ENCODE measurements at regions not wholly inside any gene's neighbourhood (a gene's known extent, or its start where the extent isn't known, plus 50 kb on each side); places are given as distances from the start of the nearest gene placed in this dataset.

DNA sequence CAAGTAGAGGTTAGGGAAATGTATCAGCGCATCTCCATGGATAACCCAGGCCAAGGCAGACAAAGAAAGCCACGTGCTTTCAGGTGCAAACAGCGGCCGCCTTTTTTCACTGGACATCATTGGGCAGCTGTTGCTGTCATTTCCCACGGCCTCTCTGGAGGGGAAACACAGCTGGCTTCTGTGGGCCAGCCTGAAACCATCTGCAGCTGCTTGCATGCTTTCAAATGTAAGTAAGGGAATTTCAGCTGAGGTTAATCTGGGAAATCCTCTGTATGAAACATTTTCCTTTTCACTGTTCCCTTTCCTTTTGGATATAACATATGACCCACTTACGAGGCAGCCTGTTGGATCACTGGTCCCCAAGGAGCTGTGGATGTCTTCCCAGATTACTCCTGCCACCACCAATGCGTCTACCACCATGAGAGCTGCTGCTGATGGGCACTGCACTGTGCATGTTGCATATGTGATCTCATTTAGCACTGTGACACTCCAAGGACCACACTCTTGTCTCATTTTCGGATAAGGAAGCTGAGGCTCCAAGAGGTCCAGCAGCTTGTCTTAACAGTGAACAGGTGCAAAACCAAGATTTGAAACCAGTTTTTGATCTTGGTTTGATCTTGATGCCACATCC, 106.3 kb downstream of the C9orf152 start:
- DNase-seq, result no peak

DNA sequence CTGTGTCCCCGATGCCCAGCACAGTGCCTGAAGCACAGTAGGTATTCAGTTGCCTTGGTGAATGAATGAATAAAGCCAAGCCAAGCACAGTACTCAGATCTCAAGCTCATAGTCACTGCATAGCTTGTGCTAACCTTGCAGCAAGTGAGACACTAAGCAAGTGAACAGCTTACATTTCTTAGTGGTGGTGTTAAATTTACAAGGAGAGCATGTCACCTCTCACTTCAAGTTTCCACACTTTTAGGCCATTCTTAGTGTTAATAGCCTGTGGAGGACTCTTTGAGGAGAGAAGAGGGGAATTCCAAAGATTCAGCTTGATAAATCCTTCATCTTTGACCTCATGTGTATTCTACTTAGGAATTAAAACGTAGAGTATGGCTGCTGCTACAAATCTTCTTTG, 104.7 kb downstream of the C9orf152 start:
- DNase-seq, result no peak

DNA sequence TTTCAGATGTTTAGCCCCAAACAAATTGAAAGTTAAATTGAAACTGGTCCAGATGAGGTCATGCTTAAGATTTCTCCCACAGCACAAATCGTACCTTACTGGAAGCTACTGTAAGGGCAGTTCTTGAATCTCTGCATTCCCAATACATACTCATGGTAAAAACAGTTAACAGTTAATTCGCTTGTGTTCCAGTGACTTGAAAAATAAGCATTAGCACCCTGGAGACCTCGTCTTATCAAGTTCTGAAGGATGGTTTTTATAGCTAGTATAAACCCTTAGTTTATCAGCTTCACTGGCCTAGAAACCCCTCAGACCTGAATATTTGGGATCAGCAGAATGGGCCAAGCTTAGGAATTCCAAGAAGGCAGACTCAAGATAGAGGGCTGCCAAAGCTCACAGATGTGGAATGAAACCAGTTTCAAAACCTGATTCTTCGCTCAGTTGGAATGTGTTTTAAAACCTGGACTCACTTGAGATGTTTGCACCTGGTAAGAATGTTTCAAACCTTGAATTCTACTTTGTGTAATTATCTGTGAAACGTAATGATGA, 103.6 kb downstream of the C9orf152 start:
- peak; percentile 37 for DNase-seq

DNA sequence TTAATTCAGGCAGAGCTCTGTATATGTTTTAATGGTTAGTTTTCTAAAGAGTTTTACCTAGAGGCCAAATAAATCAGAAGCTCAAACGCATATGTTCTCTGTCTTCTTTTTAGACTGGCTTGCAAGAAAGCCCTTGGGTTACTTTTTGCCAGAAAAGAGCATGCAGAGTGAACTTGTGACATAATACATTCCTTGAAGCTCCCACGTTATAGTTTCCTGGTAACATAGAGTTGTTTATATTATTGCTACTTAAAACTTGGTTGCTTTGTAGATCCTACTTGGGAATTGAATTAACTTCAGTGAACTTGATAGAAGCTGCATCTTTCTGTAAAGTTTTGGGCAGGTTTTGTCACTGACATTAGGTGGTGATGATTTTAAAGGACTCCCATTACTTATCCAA, 102.9 kb downstream of the C9orf152 start:
- DNase-seq, result no peak

DNA sequence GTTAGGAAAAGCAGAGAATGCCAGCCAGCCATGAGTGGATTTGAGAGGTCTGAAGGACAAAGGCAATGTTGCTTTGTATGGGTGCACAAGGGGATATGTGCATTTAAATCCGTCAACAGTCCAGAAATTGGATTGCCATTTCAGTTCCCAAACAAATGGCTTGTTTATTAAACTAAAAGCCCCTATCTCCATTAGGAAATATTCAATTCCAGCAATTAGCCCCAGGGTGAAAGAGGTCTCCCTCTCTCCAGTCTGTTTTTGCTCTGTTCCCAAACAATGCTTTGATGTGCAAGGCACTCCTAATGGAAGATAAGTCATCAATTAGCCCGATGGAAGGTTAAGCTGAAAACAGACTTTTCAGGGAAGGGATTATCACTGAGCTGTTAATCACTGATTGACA, 101.3 kb downstream of the C9orf152 start:
- no peak for DNase-seq

DNA sequence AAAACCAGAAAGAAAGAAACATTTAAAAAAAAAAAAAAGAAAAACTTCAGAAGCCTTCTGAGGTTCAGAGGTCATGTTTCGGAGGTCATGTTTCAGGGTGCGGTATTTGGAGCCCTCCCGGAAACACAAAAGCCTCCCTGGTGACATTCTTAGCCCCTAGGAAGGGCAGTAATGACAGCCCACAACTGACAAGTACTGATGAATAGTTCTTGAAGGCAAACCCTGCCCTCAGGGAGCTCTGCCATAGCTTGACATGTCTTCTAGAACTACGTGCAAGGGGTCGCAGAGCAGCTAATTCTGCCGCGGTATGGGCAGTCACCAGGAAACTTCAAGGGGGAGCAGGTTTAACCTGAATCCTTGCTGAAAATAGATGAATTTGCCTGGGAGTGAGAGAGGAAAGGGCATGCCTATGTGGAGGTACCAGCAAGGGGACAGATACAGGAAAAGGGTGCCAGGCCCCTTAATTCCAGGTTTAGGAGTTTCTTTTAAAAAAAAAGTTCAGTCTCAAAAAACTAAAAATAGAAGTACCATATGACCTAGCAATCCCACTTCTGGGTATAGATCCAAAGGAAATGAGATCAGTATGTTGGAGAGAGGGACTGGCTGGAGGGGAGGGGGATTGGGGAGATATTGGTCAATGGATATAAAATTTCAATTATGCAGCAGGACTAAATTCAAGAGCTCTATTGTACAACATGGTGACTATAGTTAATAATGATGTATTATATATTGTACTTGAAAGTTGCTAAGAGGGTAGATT, 98.4 kb downstream of the C9orf152 start:
- DNase-seq, result no peak

DNA sequence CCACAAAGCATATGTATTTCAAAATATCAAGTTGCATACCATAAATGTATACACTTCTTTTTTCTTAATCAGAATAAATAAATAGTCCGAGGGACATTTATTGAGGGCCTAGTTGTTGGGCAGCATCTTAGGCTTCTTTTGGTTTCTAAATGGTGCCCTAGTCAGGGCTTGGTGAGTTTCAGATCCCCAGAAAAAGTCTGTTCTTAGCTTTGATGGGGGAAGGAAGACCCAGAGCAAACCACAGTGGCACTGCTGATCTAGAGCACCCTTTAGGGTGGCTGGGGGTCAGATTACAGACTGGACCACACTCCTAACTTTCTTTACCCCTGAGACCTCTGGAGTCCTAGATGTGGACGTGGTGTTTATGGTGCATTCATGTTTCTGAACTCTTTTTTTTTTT, 97.8 kb downstream of the C9orf152 start:
- DNase-seq, result no peak

DNA sequence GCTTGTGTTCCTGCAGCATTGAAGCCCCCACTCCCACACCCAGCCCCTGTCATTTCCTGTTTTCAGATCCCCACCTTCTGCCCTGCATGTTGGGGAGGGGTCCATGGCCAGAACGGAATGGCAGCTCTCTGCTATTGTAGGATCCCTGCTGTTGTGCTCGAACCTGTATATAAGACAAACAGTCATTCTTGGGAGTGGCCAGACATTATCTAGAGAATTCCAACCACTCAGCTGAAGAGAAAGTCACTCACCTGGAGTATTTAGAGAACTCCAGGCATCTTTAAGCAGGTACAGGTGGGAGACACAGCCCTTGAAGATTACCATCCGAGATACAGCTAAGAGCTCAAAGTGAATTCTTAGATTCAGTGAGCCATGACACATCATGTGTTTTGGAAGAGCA, 96.1 kb downstream of the C9orf152 start:
- DNase-seq, result no peak

DNA sequence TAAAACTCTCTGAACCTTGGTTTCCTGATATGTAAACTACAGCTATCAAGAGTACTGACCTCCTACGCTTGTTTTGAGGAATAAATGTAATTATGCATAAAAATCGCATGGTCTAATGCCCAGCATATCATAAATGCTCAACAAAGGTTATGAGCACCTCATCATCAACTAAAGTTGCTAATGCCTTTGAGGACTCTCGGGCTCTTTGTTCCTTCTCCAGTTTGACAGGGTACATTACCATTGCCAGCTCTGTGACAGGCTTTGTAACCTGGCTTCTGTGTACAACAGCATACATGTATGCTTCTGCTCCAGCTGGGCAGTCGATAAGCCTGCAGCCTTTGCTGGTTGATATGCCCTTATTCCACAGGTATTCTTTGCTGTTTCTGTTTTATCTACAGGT, 95.2 kb downstream of the C9orf152 start:
- no peak for DNase-seq

DNA sequence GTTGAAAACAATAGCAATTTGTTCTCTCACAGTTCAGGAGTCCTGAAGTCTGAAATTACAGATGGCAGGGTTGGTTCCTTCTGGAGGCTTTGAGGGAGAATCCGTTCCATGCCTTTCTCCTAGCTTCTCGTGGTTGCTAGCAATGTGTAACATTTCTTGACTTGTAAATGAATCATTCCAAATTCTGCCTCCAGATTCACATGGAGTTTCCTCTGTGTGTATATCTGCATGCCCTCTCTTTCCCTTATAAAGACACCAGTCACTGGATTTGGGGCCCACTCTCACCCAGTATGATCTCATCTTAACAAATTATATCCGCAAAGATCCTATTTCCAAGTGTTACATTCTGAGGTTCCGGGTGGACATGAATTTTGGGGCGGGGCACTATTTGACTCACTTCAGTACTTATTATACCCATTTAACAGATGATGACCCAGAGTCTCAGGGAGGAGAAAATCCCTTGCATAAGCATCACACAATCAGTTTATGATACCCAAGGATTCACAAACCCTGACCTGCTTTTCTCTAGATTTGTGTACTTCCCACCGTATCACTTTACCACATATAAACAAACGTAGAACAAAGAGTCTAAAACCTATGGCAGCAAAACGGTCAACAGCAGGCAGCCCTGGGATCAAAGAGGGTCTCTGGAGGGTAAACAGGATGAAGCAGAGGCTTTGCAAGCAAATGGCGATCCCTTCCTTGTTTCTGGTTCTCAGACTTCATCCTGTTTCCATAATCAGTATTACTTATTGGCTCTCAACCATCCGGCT, 93.7 kb downstream of the C9orf152 start:
- DNase-seq, result no peak

DNA sequence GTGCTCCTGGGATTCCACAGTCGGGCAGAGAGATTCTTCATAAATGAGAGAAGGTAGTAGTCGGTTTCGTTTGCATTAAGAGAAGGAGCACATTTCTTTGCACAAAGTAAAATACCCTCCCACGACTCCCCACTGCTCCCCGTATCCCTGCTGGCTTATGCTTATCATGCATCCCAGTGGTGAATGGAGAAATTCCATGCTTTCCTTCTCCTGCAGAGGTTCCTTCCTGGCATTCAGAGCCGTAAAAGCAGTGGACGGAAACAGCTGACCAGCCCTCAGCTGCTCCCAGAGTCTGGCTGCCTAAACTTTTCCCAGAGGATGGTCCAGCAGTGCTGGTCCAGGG, 93.1 kb downstream of the C9orf152 start:
- no peak for DNase-seq

DNA sequence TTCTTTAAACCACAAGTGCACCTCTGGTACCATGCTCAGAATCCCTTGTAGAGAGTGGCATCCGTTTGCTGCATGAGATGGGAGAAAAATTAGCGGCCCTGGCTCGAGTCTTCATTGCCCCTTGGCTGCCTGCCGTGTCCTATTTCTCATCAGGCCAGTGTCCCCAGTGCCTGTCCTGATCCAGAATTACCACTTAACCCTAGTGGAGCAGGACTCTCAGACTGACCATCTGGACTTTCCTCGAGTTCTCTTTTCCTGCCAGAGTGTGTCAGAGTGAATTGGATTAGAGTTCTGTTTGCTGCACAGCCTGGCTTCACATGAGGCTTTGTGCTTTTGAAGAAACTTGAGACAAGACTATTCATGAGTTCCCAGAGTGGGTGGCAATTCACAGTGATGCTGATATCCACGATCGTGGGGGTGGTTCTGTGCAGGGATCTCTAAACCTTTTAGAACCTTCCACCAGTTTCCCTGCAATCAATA, 92.6 kb downstream of the C9orf152 start:
- no peak for DNase-seq

DNA sequence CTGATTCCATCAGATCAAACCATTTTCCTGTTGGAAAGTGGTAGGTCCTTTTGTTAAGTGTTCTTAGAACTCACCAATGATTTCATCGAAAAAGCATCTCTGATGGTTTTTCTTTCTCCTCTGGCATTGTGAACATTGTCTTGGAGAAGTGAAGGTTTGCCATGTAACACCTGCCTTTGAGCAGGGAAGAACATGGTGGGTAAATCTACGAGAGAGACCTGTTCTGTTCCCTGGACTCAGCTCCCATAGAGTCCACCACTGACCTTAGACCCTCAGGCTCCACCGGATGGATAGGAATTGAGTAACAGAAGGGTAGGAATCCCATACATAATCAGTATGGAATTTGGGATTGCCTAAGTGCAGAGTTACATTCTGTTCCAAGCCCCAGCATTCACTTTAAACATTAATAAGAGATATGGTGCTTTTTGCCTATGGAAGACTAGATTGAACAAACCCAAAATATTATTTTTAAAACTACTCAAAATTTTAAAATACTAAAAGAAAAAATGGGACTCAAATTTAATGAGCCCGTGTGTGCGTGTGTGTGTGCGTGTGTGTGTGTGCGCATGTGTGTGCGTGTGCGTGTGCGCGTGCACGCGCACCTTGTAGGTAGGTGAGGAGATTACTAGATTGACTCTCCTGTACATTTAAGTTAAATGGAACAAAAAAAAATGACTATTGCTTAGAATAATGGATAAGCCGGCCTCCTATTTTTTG, 92.0 kb downstream of the C9orf152 start:
- no peak for DNase-seq

DNA sequence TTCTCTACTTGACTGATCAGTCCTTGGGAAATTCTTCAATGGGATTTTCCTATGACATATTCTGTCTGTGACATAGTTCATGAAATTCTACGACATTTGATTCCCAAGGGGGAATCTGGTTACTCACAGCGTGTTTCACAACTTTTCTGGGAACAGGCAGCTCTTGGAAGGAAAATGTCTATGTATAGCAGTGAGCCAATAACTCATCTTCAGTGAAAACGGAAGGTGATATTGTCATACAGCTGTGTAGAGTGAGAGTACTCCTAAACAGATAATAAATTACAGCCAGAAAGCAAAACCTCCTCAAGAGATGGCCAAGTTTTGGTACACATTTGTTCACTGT, 91.4 kb downstream of the C9orf152 start:
- DNase-seq, result no peak

DNA sequence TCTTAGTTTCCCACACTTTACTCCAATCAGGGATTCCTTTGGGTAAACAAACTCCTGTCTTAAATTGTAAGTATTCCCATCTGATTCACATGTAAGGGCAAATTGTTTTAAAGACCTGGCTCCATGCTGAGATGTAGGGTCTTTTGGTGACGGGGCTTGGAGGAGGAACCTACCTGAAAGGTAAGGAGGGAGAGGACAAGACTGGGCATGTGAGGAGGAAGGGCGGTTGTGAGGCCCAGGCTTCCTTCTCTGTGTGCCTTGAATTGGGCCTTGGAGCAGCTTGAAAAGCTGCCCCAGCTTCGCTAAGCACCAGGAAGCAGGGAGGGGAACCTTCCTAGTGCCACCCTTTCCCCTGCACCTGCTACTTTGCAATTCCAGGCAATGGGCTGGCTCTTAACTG, 86.8 kb downstream of the C9orf152 start:
- DNase-seq, result no peak

DNA sequence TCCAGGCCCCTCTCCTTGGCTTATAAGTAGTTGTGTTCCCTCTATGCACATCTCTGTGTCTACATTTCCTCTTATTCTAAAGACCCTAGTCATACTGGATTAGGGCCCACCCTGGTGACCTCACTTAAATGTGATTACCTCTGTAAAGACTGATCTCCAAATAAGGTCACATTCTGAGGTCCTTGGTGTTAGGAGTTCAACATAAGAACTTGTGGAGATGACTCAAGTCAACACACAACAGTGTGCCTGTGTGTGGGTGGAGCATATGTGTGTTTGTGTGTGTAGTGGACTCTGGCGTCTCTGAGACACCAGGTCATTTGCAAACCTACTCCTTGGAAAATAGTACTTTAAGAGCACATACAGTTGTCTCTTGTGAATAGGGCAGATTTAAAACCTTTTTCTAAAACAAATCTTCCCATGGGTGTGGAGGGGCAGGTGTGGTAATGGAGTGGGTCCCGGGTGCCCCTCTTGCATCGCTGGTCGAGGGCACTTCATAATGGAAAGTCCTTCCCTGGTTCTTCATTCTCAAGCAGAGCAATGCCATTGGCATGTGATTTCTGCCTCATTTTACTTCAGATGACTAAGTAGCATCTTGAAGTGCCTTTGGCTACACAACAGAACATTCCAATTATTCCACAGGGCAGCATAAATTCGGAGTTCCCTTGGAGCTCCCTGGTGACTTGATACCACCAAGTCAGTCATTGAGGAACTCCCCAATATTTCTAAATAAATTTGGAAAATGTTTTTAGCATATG, 84.4 kb downstream of the C9orf152 start:
- no peak for DNase-seq

DNA sequence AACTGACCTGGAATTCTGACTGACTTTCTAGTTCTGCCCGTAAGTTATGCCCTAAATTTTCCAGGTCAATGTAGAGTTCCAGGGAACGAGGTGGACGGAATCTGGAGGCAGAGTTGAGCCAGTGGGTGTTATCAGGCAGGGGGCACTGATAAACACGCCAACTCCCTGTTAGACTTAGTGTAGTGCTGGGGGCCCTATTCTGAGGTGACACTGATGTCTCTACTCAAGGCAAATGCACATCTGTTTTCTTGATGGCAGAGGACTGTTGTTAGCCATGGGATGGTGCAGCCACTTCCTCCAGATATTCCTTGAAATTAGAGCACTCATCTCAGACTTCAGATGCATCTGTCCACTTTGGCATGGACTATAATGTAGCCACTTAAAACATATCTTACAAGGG, 83.5 kb downstream of the C9orf152 start:
- DNase-seq, result no peak

DNA sequence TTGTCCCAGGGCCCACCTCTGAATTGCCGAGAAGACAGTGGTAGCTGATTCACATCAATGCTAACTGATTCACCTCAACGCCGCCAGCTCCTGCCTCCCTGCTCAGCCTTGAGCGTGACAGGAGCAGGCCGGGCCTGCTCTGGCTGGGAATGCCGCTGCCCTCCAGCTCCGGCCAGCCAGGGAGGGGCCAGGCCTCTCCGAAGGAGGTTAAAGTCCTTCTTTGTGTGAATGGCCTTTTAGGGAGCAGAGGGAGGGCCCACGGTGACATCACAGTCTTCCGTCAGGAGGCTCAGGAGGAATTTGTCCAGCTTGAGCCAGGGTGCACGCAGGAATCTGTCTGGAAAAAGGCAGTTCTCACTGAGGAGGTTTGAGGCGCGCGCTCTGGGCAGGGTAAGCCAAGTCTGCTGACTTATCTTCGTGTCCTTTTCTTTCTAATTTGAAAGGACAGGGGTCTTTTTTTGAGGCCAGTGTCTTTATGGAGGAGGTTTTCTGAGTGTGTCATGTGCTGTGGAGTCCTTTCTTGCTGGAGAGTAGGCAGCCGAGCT, 82.7 kb downstream of the C9orf152 start:
- no peak for DNase-seq

DNA sequence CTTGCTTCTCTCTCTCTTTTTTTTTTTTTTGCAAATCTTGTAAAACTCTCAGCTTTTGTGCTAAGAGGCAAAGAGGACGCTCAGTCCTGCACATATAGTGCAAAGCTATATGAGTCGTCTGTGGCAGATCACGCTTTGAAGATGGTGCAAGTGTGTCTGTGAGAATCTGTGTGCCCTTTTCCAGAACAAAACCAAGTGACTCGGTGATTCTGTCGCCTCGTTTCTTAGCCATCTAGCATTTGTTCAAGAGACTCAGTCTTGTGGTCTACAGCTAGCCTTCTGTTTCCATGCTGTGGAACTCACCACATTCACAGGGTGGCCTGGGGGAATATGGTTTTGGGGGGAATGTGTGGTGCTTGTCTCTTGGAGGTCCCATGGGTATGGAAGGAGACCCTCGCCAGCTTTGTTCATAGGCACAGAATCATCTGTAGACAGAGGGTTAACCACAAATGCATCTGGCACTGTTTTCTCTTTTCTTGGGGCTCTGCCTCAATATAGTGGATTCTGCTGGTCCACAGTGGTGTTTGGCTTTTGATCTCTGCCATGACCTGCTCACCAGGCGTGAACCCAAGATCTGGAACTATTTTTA, 82.1 kb downstream of the C9orf152 start:
- no peak for DNase-seq

DNA sequence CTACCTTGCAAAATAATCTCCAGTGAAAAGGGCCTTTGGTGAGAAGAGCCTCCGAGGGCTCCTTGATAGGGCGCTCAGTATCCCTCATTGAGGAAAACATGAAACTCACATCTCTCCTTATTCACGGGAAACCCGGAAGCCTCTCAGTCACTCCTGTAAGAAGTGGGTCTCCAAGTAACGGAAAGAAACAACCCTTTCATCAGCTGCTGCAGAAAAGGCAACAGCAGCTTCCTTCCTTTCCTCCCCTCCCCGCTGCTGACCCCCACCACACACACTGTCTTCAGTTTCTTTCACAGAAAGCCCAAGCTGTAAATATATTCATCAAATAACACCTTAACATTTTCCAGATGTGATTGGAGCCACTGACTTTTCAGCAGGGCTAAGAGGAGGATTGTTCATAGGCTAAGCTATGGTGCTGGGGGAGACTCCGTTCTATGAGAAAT, 81.4 kb downstream of the C9orf152 start:
- DNase-seq, result no peak

DNA sequence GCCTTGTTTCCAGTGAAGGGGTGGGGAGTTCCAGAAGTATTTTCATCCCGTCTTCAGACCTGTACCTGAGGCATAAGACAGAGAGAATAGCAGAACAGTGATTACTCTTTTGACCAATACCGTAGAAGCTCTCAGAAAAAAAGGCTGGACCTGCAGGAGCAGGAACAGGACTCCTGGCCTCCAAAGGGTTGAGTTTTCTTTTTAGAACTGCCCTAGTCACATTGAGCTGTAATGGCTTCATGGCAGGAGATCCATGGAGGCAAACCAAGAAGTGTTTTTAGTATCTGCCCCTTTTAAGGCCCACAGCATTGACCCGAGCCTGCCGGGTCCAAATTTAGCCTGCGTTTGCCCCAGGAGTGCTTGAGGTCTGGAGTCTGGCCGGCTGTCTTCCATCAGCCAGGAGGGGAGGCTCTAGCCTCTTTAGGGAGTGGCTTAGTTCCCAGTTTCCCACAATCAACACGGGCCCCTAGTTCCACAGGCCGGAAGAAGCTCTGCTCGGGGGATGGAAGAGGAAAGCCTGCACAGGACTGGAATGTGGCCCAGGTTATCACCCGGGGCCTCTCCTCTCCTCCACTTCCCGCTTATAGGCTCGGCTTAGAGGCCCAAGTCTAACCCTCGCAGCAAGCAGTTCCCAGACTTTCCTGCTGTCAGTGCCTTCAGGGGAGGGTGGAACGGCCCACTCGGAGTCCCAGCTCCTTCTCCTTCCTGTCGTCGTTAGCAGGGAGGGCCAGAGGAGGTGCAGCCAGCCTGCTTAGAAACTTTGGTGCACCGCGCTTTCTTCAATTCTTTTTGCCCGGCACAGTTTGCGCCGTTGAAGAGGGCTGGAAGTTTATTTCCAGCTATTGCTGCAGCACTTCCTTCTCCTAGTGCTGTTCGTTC, 80.7 kb downstream of the C9orf152 start:
- DNase-seq, result no peak
